Mesodermal cell (in vitro differentiated cells): ENCODE measurements at regions not wholly inside any gene's neighbourhood (a gene's known extent, or its start where the extent isn't known, plus 50 kb on each side); places are given as distances from the start of the nearest gene placed in this dataset.

ENCODE experiments used
- H3K27ac ChIP-seq: 2 replicates; pipeline ENCODE4 v1.7.0; 2013; ENCODE audit warnings: mild to moderate bottlenecking, low read depth, low read length, moderate library complexity; ENCODE audit not compliant: severe bottlenecking
- H3K36me3 ChIP-seq: 2 replicates; pipeline ENCODE4 v1.7.1; 2013; ENCODE audit warnings: mild to moderate bottlenecking, low read length, moderate library complexity; ENCODE audit not compliant: control insufficient read depth, insufficient read depth
- H3K4me1 ChIP-seq: one replicate; pipeline ENCODE4 v1.7.1; 2013; ENCODE audit warnings: mild to moderate bottlenecking, low read length; ENCODE audit not compliant: insufficient read depth, control insufficient read depth, poor library complexity, severe bottlenecking
- H3K4me3 ChIP-seq: 2 replicates; pipeline ENCODE4 v1.7.0; 2013; ENCODE audit warnings: low read length, control low read depth, mild to moderate bottlenecking; ENCODE audit not compliant: insufficient read depth, poor library complexity, severe bottlenecking; ENCODE audit errors: extremely low read depth
- H3K9me3 ChIP-seq: 2 replicates; pipeline ENCODE4 v1.7.1; 2013; ENCODE audit warnings: mild to moderate bottlenecking, low read length, moderate library complexity; ENCODE audit not compliant: control insufficient read depth
- WGBS, 2 experiments: methylation state at CpG; one replicate each; pipeline ENCODE4 v1.1.5; 2013; ENCODE audit warnings: missing lambda C conversion rate in 2 of 2; ENCODE audit not compliant: insufficient coverage in 2 of 2; 5-methylcytosine and 5-hydroxymethylcytosine counted together

DNA sequence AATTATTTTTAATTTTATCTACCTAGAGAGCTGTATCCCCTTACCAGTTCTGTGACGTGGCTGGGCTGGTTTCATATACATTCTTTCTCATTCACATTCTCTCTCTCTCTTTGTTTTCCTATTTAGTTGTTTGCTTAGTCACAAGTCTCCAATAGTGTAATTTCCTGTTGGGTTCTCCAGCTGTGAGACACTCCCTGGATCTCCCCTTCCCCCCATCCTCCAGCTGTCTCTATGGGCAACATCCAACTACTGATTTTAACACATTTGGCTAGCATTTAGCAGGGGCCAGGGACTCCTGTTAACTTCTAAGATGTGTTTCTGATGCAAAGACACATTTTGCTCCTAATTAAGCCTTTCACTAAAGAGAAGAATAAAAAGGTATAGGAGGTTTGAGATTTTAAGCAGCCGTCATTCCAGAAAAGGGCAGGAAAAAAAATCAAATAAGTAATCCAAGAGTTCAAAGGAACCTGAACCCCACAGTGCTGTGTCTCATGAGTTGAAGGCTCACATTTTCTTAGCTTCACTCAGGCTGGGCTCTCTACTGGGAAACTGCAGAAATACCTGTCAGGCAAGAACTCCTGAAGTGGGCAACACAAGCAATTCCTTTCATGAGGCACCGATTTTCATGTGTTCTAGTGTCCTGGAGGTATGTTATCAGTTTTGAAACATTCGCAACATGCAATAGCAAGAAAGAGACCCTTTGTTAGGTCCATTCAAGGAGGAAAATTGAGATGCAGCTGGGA, 198.7 kb upstream of the C9orf72 start:
- Histone ChIP-seq H3K36me3 (no peaks in the 10 kb centered on the region), H3K4me3 (no peak overlapping the region), H3K4me1 (peaks cover 24% of the 10 kb centered on the region), H3K27ac (peak overlapping the region; percentile 88), H3K9me3 (no peaks in the 10 kb centered on the region)
- 46 to 59% methylated on average over 3 of the region's 4 CpGs for WGBS, 2 experiments

- no peak overlapping the region for H3K4me3 ChIP-seq
- H3K9me3 ChIP-seq = no peaks in the 10 kb centered on the region
- no peaks in the 10 kb centered on the region for H3K4me1 ChIP-seq
- 56 to 66% methylated on average over 5 to 7 of the region's 7 CpGs for WGBS, 2 experiments
- no peak overlapping the region for H3K27ac ChIP-seq
- no peaks in the 10 kb centered on the region for H3K36me3 ChIP-seq
Measured at GRCh38 chr9:27784847-27785713, 211.8 kb upstream of the C9orf72 start.

DNA sequence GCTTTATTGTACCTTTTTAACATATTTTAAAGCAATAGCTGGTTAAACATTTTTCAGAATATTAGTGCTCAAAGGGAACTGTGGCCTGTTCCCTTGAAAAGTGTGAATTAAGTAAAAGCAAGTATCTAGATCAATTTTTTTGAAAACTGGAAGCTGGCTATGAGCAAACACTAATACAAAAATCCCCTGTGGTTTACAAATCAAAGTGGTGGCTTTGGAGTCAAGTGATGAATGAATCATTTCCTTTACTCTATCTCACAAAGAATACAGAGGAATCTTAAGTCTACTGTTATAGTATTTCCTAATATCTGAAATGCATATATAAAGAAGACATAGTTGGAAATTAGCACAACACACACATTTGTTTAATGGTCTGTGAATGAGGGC, 212.4 kb upstream of the C9orf72 start:
- no peak overlapping the region for H3K27ac ChIP-seq
- no peaks in the 10 kb centered on the region for H3K36me3 ChIP-seq
- no peaks in the 10 kb centered on the region for H3K9me3 ChIP-seq
- H3K4me1 ChIP-seq = no peaks in the 10 kb centered on the region
- H3K4me3 ChIP-seq = no peak overlapping the region

- no peaks in the 10 kb centered on the region for H3K36me3 ChIP-seq
- H3K9me3 ChIP-seq = no peaks in the 10 kb centered on the region
- H3K4me1 ChIP-seq = no peaks in the 10 kb centered on the region
- H3K4me3 ChIP-seq = no peak overlapping the region
- no peak overlapping the region for H3K27ac ChIP-seq
- WGBS, 2 experiments = 100% methylated on average over 1 of the region's 2 CpGs; no CpG with 5 or more reads in 1 of the 2 experiments
Measured at GRCh38 chr9:27787891-27788290, 214.6 kb upstream of the C9orf72 start.

GRCh38 chr9:27791311-27791710, 218.0 kb upstream of the C9orf72 start:
- Histone ChIP-seq H3K9me3 (no peaks in the 10 kb centered on the region), H3K36me3 (no peaks in the 10 kb centered on the region), H3K4me3 (no peak overlapping the region), H3K27ac (no peak overlapping the region), H3K4me1 (no peaks in the 10 kb centered on the region)
- WGBS, 2 experiments = 92% methylated on average over 1 of the region's 1 CpG; no CpG with 5 or more reads in 1 of the 2 experiments

GRCh38 chr9:27792971-27793689, 219.8 kb upstream of the C9orf72 start:
- no peaks in the 10 kb centered on the region for H3K36me3 ChIP-seq
- WGBS, 2 experiments = 77 to 85% methylated on average over 2 of the region's 2 CpGs
- H3K4me1 ChIP-seq = no peaks in the 10 kb centered on the region
- no peak overlapping the region for H3K27ac ChIP-seq
- H3K4me3 ChIP-seq = no peak overlapping the region
- no peaks in the 10 kb centered on the region for H3K9me3 ChIP-seq

GRCh38 chr9:27799326-27799725, 226.0 kb upstream of the C9orf72 start:
- H3K36me3 ChIP-seq = no peaks in the 10 kb centered on the region
- 100% methylated on average over 1 of the region's 1 CpG; no CpG with 5 or more reads in 1 of the 2 experiments for WGBS, 2 experiments
- no peak overlapping the region for H3K4me3 ChIP-seq
- H3K9me3 ChIP-seq = no peaks in the 10 kb centered on the region
- no peak overlapping the region for H3K27ac ChIP-seq
- H3K4me1 ChIP-seq = no peaks in the 10 kb centered on the region

DNA sequence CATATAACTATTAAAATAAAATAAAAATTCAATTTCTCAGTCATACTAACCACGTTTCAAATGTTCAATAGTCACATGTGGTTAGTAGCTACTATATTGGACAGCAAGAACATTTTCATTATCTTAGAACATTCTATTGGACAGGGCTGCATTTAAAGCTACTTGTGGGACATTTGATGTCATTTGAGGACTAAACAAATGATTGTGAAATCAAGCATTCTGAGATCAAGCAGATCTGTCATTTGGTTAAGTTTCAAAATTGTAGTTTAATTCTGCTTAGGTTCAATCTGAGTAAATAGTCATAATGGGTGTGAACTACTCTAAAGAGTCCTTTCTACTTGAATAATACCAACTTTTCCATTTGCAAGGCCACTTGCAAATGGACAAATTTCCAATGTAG, 226.9 kb upstream of the C9orf72 start:
- Histone ChIP-seq H3K36me3 (no peaks in the 10 kb centered on the region), H3K9me3 (no peaks in the 10 kb centered on the region), H3K4me1 (no peaks in the 10 kb centered on the region), H3K27ac (no peak overlapping the region), H3K4me3 (no peak overlapping the region)
- no CpG with 5 or more reads among the region's 1 CpG for WGBS, 2 experiments

- no peak overlapping the region for H3K4me3 ChIP-seq
- no peaks in the 10 kb centered on the region for H3K9me3 ChIP-seq
- no peaks in the 10 kb centered on the region for H3K36me3 ChIP-seq
- 100% methylated on average over 1 of the region's 2 CpGs for WGBS, 2 experiments
- H3K27ac ChIP-seq = no peak overlapping the region
- no peaks in the 10 kb centered on the region for H3K4me1 ChIP-seq
Measured at GRCh38 chr9:27800692-27801370, 227.6 kb upstream of the C9orf72 start.

DNA sequence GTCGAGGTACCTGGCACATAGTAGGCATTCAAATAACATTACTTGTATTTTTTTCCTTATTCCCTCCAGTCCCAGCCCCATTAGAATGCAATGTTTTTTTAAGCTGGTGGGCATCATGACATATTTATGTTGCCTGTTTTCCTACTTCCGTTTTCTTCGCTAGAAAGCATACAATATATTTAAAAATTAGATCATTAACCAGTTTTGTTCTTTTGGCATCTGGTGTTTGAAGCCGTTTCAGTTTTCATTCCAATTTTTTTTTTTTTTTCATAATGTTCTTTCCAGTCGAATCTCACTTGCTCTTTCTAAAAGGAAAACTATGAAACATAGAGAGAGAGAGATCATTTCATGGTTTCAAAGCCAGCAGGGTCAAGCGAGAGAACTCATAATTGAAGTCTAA, 228.3 kb upstream of the C9orf72 start:
- WGBS, 2 experiments = 86 to 100% methylated on average over 1 to 2 of the region's 6 CpGs
- H3K9me3 ChIP-seq = no peaks in the 10 kb centered on the region
- H3K36me3 ChIP-seq = no peaks in the 10 kb centered on the region
- H3K4me3 ChIP-seq = no peak overlapping the region
- H3K4me1 ChIP-seq = no peaks in the 10 kb centered on the region
- H3K27ac ChIP-seq = no peak overlapping the region
